SK-N-SH (cell line): ENCODE measurements at regions not wholly inside any gene's neighbourhood (a gene's known extent, or its start where the extent isn't known, plus 50 kb on each side); places are given as distances from the start of the nearest gene placed in this dataset.

ENCODE experiments used
- CTCF ChIA-PET: fragments of 300-600, 350-600 bp; formaldehyde crosslinking; extraction: SDS; loops from one replicate; lab custom pipeline; 2021; lab: Yijun Ruan, JAX
- POLR2A ChIA-PET: fragments of 350-600 bp; sonication (Branson Sonifier 250); formaldehyde crosslinking; extraction: SDS; loops from one replicate; lab custom pipeline; 2020; ENCODE audit warnings: antibody characterized with exemption, inconsistent platforms; lab: Yijun Ruan, JAX
- DNase-seq: peaks from one replicate; pipeline ENCODE4 v3.0.0; 2012
- H2AFZ ChIP-seq: fragments of 200-600 bp; sonication (generic); 2 replicates; pipeline ENCODE4 v1.8.1; 2016; ENCODE audit warnings: antibody characterized with exemption, mild to moderate bottlenecking, low read depth
- H3F3A ChIP-seq: fragments of 200-600 bp; sonication (generic); replicated peaks from 2 replicates; pipeline ENCODE3; 2016; ENCODE audit warnings: antibody characterized with exemption, mild to moderate bottlenecking; ENCODE audit not compliant: insufficient read depth
- H3K27ac ChIP-seq, 2 experiments: fragments of 200-500 bp in 1 of 2; fragments of 200-600 bp in 1 of 2; sonication (Bioruptor generic) in 1 of 2; sonication (generic), shearing (Covaris generic) in 1 of 2; 2 replicates each; pipeline versions ENCODE4 v1.5.1 to v1.6.1; 2014 to 2016; ENCODE audit warnings: low read depth in 2 of 2, inconsistent platforms in 1 of 2, low read length in 1 of 2, mild to moderate bottlenecking in 1 of 2, mixed read lengths in 1 of 2
- H3K27me3 ChIP-seq: fragments of 200-600 bp; sonication (generic), shearing (Covaris generic); 2 replicates; pipeline ENCODE4 v1.6.1; 2016; ENCODE audit warnings: mixed run types; ENCODE audit not compliant: insufficient read depth
- H3K36me3 ChIP-seq, 2 experiments: fragments of 200-500 bp in 1 of 2; fragments of 200-600 bp in 1 of 2; sonication (Bioruptor generic) in 1 of 2; sonication (generic) in 1 of 2; replicated peaks in 1 of 2; 2 replicates each; pipeline versions ENCODE3 to v1.5.1; 2014 to 2016; ENCODE audit warnings: low read length in 1 of 2, mild to moderate bottlenecking in 1 of 2; ENCODE audit not compliant: insufficient read depth in 2 of 2, control insufficient read depth in 1 of 2
- H3K4me1 ChIP-seq, 2 experiments: fragments of 200-500 bp in 1 of 2; fragments of 200-600 bp in 1 of 2; sonication (Bioruptor generic) in 1 of 2; sonication (generic), shearing (Covaris generic) in 1 of 2; 2 replicates each; pipeline versions ENCODE4 v1.5.1 to v1.6.1; 2014 to 2016; ENCODE audit warnings: low read depth in 1 of 2, low read length in 1 of 2, mixed run types in 1 of 2; ENCODE audit not compliant: insufficient read depth in 2 of 2, control insufficient read depth in 1 of 2
- H3K4me2 ChIP-seq: fragments of 200-600 bp; sonication (generic), shearing (Covaris generic); 2 replicates; pipeline ENCODE4 v1.6.1; 2017; ENCODE audit warnings: mixed run types
- H3K4me3 ChIP-seq, 2 experiments: fragments of 200-500 bp in 1 of 2; fragments of 200-600 bp in 1 of 2; sonication (Bioruptor generic) in 1 of 2; sonication (generic), shearing (Covaris generic) in 1 of 2; 2 replicates each; pipeline versions ENCODE4 v1.5.1 to v1.8.1; 2014 to 2016; ENCODE audit warnings: low read depth in 2 of 2, inconsistent platforms in 1 of 2, low read length in 1 of 2, mild to moderate bottlenecking in 1 of 2, mixed read lengths in 1 of 2, moderate library complexity in 1 of 2
- H3K79me2 ChIP-seq: fragments of 200-600 bp; sonication (generic); 2 replicates; pipeline ENCODE4 v1.8.1; 2017; ENCODE audit warnings: mild to moderate bottlenecking; ENCODE audit not compliant: insufficient read depth
- H3K9ac ChIP-seq: fragments of 200-600 bp; sonication (generic); 2 replicates; pipeline ENCODE4 v1.6.1; 2017; ENCODE audit warnings: mixed run types
- H3K9me2 ChIP-seq: fragments of 200-600 bp; sonication (generic); 2 replicates; pipeline ENCODE4 v1.6.1; 2017; ENCODE audit warnings: mixed run types
- H3K9me3 ChIP-seq: fragments of 200-600 bp; sonication (generic); 2 replicates; pipeline ENCODE4 v1.6.1; 2017; ENCODE audit warnings: mixed run types, mild to moderate bottlenecking, moderate library complexity
- H4K20me1 ChIP-seq: fragments of 200-600 bp; sonication (generic); 2 replicates; pipeline ENCODE4 v1.6.1; 2017; ENCODE audit warnings: mild to moderate bottlenecking, mixed run types; ENCODE audit not compliant: insufficient read depth
- EZH2phosphoT487 ChIP-seq: fragments of 200-600 bp; sonication (generic); IDR thresholded peaks from 2 replicates; pipeline ENCODE4 v1.6.1; 2017; ENCODE audit warnings: low read depth, mixed run types, mild to moderate bottlenecking, antibody characterized with exemption, moderate library complexity, borderline replicate concordance
- FOXM1 ChIP-seq: IDR thresholded peaks from 2 replicates; pipeline ENCODE4 v1.4.0; 2012; ENCODE audit warnings: low read depth, mild to moderate bottlenecking
- MAX ChIP-seq: IDR thresholded peaks from 2 replicates; pipeline ENCODE4 v1.4.0; 2012; ENCODE audit warnings: low read depth
- MEF2A ChIP-seq: IDR thresholded peaks from 2 replicates; pipeline ENCODE4 v1.4.0; 2012; ENCODE audit warnings: low read depth, borderline replicate concordance
- NRF1 ChIP-seq: IDR thresholded peaks from 2 replicates; pipeline ENCODE4 v1.6.1; 2012; ENCODE audit warnings: low read depth, mild to moderate bottlenecking, low read length
- RAD21 ChIP-seq: IDR thresholded peaks from 2 replicates; pipeline ENCODE4 v1.6.1; 2012; ENCODE audit warnings: mild to moderate bottlenecking, low read length
- REST ChIP-seq: IDR thresholded peaks from 2 replicates; pipeline ENCODE4 v1.6.1; 2012; ENCODE audit warnings: mild to moderate bottlenecking, low read depth, low read length, moderate library complexity
- RFX5 ChIP-seq: IDR thresholded peaks from 2 replicates; pipeline ENCODE4 v1.6.1; 2012; ENCODE audit warnings: mild to moderate bottlenecking, improper control_type of control experiment, low read length
- SIN3A ChIP-seq: IDR thresholded peaks from 2 replicates; pipeline ENCODE4 v1.6.1; 2012; ENCODE audit warnings: low read depth, mild to moderate bottlenecking, low read length, moderate library complexity, borderline replicate concordance
- SMC3 ChIP-seq: IDR thresholded peaks from 2 replicates; pipeline ENCODE4 v1.6.1; 2012; ENCODE audit warnings: low read depth, low read length, improper control_type of control experiment
- TAF1 ChIP-seq: IDR thresholded peaks from 2 replicates; pipeline ENCODE4 v1.6.1; 2012; ENCODE audit warnings: low read depth, mild to moderate bottlenecking, low read length, moderate library complexity, borderline replicate concordance
- WGBS: methylation state at CpG from one replicate; pipeline ENCODE4 v1.1.6; 2017; ENCODE audit warnings: low lambda C conversion rate; 5-methylcytosine and 5-hydroxymethylcytosine counted together
- TF ChIP-seq, protein P1 (sequence below): IDR thresholded peaks from 2 replicates; pipeline ENCODE4; 2012
- TF ChIP-seq, protein P2 (sequence below): fragments of 150-350 bp; IDR thresholded peaks from 2 replicates; pipeline ENCODE4 v1.6.1; 2017; ENCODE audit warnings: antibody characterized with exemption, low read length, low read depth, borderline replicate concordance

DNA sequence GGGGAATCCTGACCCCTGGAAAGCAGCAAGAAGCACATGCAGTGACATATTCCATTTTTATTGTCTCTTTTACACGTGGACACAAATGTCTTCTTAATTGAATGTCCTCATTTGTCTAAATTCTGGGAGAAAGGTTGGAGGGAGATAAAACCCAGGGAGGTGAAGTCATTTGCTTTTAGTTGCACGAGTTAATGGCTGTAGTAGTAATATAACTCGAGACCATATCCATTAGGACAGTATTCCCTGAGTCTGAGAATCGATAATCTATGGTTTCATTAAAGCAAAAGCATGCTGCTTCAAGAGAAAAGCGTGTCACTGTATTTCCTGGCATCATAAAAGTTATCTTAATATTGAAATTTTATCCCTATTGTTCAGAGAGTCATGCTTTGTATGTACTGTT is 216.0 kb upstream of the PELI2 start (continued):
- TF ChIP-seq REST = no peak
- no peak for TF ChIP-seq NRF1

- H3K9me2 ChIP-seq = no peaks in the 10 kb centered on the region
- TF ChIP-seq MEF2A (no peak), SIN3A (no peak), TAF1 (no peak), EZH2phosphoT487 (no peak)
- CTCF ChIA-PET = no interaction called here
Measured at GRCh38 chr14:55904086-55904485, 214.1 kb upstream of the PELI2 start.

DNA sequence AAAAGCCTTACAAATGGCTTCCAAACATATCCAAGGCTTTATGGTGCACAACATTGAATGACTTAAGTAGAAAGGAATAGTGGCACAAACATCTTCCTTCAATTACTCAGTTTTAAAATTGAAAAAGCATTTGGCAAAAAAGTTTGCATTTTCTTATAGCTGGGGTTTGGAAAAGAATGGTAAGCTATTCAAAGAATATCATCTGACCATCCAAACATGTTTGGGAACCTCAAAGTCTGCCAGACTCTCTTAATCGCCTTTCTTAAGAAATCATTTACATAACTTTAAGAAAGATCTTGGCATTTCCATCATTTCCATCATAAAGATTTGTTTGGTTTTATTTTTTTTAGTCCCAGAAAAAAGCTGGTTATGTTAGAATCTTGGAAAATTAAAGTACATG is 210.1 kb upstream of the PELI2 start:
- H3K4me3 ChIP-seq = no peak overlapping the region
- 7% methylated on average over 1 of the region's 1 CpG for WGBS
- TF ChIP-seq MAX (no peak), SMC3 (no peak), FOXM1 (no peak), NRF1 (no peak), REST (no peak), RFX5 (no peak), SIN3A (no peak), TAF1 (no peak), RAD21 (no peak)
- TF ChIP-seq, protein P1, sequence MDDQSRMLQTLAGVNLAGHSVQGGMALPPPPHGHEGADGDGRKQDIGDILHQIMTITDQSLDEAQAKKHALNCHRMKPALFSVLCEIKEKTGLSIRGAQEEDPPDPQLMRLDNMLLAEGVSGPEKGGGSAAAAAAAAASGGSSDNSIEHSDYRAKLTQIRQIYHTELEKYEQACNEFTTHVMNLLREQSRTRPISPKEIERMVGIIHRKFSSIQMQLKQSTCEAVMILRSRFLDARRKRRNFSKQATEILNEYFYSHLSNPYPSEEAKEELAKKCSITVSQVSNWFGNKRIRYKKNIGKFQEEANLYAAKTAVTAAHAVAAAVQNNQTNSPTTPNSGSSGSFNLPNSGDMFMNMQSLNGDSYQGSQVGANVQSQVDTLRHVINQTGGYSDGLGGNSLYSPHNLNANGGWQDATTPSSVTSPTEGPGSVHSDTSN = no peak
- TF ChIP-seq, protein P2, sequence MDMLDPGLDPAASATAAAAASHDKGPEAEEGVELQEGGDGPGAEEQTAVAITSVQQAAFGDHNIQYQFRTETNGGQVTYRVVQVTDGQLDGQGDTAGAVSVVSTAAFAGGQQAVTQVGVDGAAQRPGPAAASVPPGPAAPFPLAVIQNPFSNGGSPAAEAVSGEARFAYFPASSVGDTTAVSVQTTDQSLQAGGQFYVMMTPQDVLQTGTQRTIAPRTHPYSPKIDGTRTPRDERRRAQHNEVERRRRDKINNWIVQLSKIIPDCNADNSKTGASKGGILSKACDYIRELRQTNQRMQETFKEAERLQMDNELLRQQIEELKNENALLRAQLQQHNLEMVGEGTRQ = no peak
- no peak for DNase-seq
- H2AFZ ChIP-seq = no peak overlapping the region
- no peaks in the 10 kb centered on the region for H4K20me1 ChIP-seq
- H3K9me2 ChIP-seq = no peaks in the 10 kb centered on the region
- H3K79me2 ChIP-seq = no peaks in the 10 kb centered on the region
- ChIA-PET CTCF (no interaction called here), POLR2A (no interaction called here)
- H3K36me3 ChIP-seq = no peaks in the 10 kb centered on the region
- no peak overlapping the region for H3K27ac ChIP-seq
- no peak overlapping the region for H3K9ac ChIP-seq
- no peak overlapping the region for H3K4me2 ChIP-seq
- H3K4me1 ChIP-seq = no peaks in the 10 kb centered on the region
- no peaks in the 10 kb centered on the region for H3K9me3 ChIP-seq
- no peaks in the 10 kb centered on the region for H3F3A ChIP-seq
- H3K27me3 ChIP-seq = no peaks in the 10 kb centered on the region; the same call in 1 of the 2 replicates

More at GRCh38 chr14:55904086-55904485, 214.1 kb upstream of the PELI2 start:
- Histone ChIP-seq H3F3A (no peaks in the 10 kb centered on the region), H3K4me3 (no peak overlapping the region), H3K4me2 (no peak overlapping the region), H3K4me1 (no peaks in the 10 kb centered on the region), H3K36me3 (no peaks in the 10 kb centered on the region), H4K20me1 (no peaks in the 10 kb centered on the region), H3K9ac (no peak overlapping the region), H3K27me3 (no peaks in the 10 kb centered on the region; the same call in 1 of the 2 replicates), H3K79me2 (no peaks in the 10 kb centered on the region), H3K9me3 (no peaks in the 10 kb centered on the region), H2AFZ (no peak overlapping the region), H3K27ac (no peak overlapping the region)
- POLR2A ChIA-PET = no interaction called here
- no peak for DNase-seq
- whole genome bisulfite sequencing = 18% methylated on average over 5 of the region's 5 CpGs
